Activated CD4-positive, alpha-beta T cell treated with anti-CD3 and anti-CD28 coated beads, Interleukin-10, Interleukin-2, amounts not matched to agents 100 ng/mL and 50 ng/mL, durations not matched to agents 16 hours and 8 hours (primary cell): ENCODE measurements at regions not wholly inside any gene's neighbourhood (a gene's known extent, or its start where the extent isn't known, plus 50 kb on each side); places are given as distances from the start of the nearest gene placed in this dataset.

Source experiments
- DNase-seq: peaks from one replicate; pipeline ENCODE4 v3.0.0-alpha.2; 2020

DNA sequence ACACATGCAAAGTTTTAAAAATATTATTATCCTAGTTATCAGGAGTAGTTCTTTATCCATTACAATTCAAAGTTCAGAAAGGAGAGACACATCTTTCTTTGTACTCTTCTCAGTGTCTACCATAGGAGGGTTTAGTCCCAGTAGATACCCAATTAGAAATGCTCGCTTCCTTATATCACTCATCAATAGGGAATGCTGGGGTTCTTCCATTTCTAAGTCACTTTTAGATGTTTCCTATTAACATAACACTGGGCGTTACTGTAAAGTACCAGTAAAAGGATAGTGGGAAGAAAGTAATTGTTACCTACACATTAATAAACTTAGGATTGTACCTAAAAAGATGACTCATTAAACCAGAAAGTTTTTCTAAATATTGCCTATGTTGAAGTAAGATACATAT, 348.3 kb upstream of the CDH6 start:
- DNase-seq, result no peak

DNA sequence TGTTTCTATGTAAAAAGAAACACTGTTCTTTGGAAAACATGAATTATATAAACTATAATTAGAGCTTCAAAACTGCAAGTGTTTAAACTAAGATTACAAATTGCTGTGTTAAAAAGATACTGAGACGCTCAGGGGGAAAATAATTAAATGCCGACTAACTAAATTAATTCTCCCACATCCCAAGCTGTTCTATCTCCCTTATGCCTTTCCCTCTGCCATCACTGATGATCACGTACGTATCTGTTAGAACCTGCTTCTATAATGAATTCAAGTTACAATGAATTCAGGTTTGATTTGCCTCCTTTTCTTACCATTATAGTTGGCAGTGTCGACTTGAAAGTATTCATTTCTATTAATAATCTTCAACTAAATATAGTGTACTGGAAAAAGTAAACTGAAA, 349.9 kb upstream of the CDH6 start:
- DNase-seq, result no peak

DNA sequence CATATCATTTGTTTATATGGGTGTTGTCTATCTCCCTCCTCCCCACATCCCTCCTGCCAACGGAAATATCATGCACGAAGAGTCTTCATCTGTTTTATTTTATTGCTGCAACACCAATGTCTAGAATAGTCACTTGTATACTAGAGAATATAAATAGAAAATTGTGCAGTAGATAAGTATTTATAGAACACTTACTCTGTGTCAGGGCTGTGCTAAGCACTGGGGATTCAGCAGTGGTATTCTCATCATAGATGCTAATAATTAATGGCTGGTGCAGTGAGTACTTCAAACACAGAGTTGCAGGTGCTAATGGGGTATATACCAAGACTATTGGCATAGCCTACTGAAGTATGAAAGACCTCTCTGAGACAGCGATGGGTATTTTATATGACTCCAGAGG, 353.5 kb upstream of the CDH6 start:
- no peak for DNase-seq

- DNase-seq, result no peak
Measured at GRCh38 chr5:30838936-30839496, 354.5 kb upstream of the CDH6 start.

DNA sequence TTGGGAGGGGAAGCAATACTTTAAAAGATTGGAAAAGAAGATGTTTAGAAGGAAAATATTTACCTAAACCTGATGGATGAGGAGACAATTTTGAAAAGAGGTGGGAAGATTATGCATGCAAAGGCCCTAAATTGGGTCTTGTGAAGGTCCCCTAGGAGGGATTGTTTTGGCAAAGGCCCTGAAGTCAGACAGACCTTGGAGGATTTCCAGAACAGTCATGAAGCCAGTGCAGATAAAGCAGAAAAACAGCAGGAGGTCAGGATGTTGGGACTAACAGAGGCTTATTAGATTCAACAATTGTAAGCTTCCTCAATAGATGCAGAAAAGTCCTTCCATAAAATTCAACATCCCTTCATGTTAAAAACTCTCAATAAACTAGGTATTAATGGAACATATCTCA, 361.0 kb upstream of the CDH6 start:
- DNase-seq, result no peak

- no peak for DNase-seq
Measured at GRCh38 chr5:30831605-30832004, 361.9 kb upstream of the CDH6 start.

DNA sequence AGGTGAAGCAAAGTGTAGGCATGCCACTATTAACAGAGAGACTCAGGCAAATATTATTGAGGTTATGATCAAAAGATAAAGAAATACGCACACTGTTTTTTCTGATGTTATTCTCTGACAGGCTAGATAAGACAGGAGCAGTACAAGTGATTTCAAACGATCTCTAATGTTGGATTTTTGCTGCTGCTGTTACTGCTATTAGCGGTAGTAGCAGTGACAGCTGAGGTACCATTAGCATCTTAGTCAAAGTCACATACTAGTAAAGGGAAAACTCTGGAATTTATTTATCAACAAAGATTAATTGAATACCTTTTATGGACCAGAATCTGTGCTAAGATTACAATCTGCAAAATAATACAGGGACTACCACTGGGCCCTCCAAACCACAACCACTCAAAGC, 362.4 kb upstream of the CDH6 start:
- no peak for DNase-seq

DNA sequence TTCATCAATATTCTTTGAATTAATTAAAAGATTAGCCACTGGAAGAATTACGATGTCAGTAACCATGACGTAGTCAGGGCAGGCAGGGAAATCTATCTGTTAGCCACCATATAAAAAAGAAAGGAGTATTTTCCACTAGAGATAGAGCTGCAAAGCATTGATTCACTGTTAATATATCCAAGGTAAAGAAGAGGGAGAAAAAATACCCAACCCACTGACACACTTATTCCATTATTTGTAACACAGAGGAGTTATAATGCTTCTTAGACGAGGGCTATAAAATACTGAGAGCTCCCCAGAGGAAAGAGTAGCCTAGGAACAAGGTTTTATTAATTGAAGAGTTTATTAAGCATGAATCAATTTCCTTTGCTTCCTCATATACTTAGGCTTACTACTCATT, 382.2 kb upstream of the CDH6 start:
- DNase-seq, result no peak

GRCh38 chr5:30809933-30810332, 383.6 kb upstream of the CDH6 start:
- no peak for DNase-seq

DNA sequence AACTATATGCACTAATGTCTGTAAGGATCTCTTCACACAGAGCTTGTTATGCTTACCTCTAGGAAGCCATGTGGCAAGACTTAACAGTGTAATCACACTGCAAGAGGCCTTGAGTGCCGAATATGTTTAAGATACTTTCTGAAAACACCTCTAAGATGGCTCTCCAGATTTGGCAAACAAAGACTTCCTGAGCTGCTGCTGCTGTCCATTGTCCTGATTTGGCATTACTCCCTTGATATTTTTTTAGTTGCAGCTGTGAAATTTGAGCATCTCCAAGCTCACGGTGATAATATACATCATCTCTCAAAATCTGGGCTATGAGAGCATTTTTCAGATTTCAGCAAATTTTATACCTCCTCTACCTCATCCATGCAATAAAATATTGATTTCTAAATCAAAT, 384.5 kb upstream of the CDH6 start:
- DNase-seq, result no peak

- DNase-seq, result no peak
Measured at GRCh38 chr5:30804739-30805505, 388.6 kb upstream of the CDH6 start.

GRCh38 chr5:30802961-30803705, 390.4 kb upstream of the CDH6 start:
- DNase-seq, result no peak

- no peak for DNase-seq
Measured at GRCh38 chr5:30781643-30782042, 411.8 kb upstream of the CDH6 start.

- no peak for DNase-seq
Measured at GRCh38 chr5:30768056-30768690, 425.3 kb upstream of the CDH6 start.

- DNase-seq, result no peak
Measured at GRCh38 chr5:30765706-30766105, 427.8 kb upstream of the CDH6 start.

DNA sequence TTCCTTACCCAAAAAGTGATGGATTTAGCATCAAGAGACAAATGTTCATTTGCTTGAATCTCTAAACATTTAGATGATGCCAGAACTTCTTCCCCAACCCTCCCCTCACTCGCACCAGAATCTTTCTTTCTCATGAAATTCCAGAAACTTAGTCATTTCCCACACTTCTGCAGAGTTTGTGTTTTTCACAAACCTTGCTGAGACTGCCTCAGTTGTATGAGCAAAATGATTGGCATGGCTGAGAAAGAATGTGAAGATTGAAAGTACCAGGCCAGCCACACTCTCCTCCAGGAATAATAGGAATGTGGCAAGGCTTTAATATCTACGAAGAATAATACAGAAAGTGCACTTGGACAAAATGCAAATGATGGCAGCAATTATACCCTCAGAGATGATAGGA, 428.3 kb upstream of the CDH6 start:
- no peak for DNase-seq

GRCh38 chr5:30764704-30765103, 428.8 kb upstream of the CDH6 start:
- DNase-seq, result no peak

DNA sequence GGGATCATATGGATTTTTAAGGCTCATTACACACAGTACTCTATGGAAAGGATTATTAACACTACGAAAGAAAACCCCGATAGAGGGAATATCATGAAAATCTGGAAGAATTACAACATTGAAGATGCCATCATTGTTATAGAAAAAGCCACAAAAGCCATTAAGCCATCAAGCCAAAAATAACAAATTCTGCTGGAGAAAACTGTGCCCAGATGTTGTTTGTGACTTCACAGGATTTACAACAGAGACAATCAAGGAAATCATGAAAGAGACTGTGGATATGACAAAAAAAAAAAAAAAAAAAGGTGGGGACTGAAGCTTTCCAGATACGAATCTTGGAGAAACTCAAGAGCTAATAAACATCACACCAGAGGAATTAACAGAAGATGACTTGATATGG, 433.8 kb upstream of the CDH6 start:
- DNase-seq, result no peak

DNA sequence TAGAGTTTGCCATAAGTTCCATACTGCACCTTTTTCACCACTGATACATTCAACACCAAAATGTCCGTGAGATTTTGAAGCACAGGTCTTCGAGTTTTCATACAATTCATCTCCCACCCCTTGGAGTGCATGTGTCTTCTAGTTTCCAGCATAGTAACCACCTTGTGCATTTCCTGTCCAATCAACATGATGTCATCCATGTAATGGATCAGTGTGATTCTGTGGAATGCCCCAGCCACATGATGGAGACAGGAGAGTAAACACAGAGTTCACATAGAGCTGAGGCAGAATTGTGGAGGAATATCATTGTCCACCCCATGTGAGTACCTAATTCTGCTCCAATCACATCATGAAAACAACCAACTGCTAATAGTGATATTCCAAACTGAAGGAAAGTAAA, 441.5 kb upstream of the CDH6 start:
- DNase-seq, result no peak

- no peak for DNase-seq
Measured at GRCh38 chr5:30749971-30750370, 443.5 kb upstream of the CDH6 start.

DNA sequence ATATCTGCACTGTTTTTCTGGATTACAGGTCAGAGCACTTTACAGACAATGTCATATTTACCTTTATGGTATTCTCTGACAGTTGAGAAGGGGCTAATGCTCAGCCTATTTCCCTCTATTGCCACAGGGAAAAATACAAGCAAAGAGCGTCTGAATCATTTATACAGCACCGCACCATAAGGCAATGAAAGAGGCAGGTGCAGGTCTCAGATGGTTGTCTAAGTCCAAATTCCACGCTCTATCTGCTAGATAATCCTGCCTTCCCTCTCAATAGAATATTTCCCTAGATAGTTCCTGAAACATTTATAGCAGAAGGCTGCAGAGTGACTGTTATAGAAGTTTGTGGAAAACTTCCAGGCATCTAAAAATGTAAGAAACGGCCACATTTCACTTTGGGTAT, 446.1 kb upstream of the CDH6 start:
- DNase-seq, result no peak

- no peak for DNase-seq
Measured at GRCh38 chr5:30736669-30737068, 456.8 kb upstream of the CDH6 start.

- DNase-seq, result no peak
Measured at GRCh38 chr5:30734118-30734517, 459.4 kb upstream of the CDH6 start.

DNA sequence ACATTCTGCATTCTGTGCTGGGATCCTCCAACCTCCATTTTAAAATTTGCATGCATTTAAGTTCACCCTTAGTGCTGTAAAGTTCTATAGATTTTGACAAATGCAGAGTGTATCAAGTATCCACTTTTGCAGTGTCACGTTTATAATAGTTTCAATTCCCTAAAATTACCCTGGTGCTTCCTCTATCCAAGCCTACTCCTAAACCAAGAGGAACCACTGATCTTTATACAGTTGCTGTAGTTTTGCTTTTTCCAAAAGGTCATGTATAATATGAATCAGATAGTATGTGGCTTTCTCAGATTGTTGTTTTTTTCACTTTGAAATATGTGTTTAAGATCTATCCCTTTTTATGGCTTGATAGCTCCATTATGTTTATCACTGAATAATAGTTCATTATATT, 468.4 kb upstream of the CDH6 start:
- no peak for DNase-seq
